ENCODE measurements at regions not wholly inside any gene's neighbourhood (a gene's known extent, or its start where the extent isn't known, plus 50 kb on each side); places are given as distances from the start of the nearest gene placed in this dataset.

DNA sequence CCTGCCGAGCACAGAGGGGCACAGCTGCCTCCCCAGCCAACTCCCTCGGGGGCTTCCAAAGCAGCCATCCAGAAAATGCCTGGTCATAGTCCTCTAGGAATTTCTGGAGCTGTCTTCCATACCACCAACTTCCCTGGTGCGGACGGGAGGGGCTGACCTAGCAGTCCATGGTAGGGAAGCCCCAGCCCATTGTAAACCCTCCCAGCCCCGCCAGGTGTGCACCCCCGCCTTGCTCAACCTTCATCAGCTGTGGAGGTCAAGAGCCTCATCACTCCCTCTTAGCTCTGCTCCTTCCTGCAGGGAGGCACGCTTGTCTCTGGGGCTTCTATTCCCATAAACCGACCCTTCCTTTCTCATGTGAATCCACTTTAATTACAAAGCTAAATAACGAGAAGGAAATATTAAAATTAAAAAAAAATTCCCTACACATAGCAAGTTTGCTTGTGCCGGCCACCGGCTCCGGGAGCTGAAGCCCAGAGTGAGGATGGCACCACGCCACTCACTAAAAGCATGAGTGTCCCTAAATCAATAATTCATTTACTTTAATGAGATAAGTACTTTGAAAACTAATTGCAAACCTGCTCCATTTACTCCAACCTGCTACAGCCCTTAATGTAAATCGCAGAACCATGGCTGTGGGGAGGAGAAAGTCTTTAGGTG lies 181.4 kb downstream of the ENGASE start:
- intact Hi-C loops (cut with micrococcal nuclease) = no loop called here

DNA sequence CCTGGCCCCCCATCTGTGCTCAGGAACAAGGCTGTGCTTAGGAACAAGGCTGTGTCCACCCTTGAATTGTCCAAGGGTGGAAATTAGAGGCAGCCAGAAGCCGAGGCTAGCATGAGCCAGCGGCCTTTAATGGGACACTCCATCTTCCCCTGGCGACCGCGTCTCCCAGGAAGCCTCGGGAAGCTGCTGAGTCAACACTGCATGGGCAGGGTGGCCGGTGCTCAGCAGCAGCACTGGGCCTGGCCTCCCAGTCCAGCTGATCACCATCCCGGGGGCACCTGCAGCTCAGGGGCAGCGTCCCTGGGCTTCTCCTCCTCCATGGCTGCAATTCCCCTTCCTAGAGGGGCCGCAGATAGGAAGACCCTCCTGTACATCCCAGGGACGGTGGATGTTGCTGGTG lies 180.8 kb downstream of the ENGASE start:
- intact Hi-C loops (cut with micrococcal nuclease) = no loop called here

DNA sequence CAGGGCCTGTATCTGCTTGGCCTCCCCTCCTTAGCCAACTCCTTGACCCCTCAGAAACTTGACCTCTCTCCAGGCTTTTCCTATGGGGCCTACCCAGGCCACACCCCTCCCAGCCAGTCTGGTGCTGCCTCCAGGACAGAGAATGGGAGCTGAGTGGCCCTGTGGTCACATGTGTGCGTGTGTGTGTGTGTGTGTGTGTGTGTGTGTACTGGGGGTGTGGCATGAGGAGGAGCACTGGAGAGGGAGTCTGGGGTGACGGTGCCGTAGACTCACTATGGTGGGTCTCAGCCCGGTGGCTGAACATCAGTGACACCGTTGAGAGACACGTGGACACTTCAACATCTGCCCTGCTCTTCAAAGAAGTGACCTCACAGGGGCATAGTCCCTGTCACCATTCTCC lies 180.4 kb downstream of the ENGASE start:
- intact Hi-C loops (cut with micrococcal nuclease) = no loop called here

DNA sequence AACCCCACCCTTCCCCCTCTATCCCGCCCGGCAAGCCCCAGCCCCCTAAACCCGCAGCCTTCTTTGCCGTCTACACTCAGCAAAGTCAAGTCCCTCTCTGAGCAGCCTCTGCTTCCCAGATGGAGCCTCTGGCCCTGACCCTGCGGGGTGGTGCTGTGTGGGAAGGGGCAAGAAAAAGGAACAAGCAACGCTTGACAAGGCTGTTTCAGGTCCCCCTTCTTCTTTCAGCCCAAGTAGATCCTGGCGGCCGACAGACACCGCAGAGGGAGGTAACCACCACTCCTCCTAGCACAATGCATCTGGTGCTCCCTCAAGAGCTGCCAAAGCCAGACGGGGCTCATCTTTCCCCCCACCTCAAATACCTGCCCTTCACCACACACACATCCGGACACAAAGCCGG lies 178.3 kb downstream of the ENGASE start:
- intact Hi-C loops (cut with micrococcal nuclease) = no loop called here

GRCh38 chr17:79251824-79252223 lies 177.2 kb downstream of the ENGASE start:
- intact Hi-C loops (cut with micrococcal nuclease) = no loop called here

DNA sequence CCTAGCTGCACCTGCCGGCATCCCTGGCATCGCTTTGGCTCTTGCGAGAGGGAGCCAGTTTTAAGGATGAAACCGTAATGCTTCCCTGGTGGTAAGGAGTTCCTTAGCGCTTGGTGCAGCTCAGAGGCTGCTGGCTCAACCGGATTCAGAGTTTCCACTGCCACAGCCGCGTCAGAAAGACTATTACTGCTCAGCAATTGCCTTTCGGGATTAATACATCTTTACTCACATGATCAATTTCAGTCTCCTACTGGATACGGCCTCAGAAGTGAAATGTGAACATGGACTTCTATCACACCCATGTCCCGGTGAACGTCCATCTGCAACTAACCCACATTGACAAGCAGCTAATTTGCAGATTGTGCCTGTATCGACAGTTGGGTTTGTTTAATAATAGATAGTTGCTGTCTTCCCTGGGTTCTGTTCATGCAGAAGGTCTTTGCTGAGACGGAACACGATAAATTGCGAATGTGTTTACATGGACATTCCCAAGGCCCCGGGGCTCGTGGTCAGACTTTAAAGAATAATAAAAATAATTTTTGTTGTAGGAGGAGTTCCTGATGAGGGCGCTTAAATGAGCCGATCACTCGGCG lies 175.4 kb downstream of the ENGASE start:
- intact Hi-C loops (cut with micrococcal nuclease) = no loop called here

DNA sequence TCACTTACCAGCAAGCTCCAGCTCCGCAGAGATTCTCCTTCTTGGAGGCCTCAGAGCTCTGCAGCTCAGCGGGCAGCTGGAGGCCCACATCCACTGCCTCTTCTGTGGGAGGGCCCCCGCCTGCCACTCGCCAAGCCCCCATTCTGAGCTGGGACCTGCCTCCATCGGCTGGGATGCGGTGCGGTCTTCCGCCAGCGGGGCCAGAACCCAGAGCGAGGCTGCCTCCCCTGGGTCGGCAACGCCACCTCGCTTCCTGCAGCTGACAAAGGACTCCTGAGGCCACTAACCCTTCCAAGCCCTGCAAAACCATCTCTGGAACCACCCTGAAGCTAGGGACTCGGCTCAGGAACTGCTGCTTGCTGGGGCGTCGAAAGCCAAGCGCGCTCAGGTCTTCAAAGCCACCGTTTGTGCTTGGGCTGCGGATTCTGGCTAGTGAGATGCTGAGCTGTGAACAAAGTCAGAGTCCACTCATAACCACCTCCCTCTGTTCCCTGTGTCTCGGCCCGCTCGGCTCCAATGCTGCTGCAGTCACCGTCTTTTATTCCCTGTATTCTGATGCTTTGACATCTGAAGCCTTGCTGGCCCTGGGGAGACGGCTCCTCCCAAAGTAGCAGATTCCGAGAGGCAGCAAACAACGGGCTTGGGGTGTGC lies 174.3 kb downstream of the ENGASE start:
- intact Hi-C loops (cut with micrococcal nuclease) = no loop called here

GRCh38 chr17:79246225-79247190 lies 171.9 kb downstream of the ENGASE start:
- intact Hi-C loops (cut with micrococcal nuclease) = no loop called here

DNA sequence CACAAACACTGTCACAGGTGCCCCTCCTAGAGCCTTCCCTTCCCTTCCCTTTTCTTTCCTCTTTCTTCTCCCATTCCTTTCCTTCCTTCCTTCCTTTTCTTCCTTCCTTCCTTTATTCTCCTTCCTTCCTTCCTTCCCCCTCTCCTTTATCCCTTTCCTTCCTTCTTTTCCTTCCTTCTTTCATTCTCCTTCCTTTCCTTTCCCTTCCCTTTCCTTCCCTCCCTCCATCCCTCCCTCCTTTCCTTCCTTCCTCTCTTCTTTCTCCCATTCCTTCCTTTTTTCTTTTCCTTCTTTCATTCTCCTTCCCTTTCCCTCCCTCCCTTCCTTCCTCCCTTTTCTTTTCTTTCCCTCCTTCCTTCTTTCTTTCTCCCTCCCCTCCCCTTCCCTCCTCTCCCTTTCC lies 170.0 kb downstream of the ENGASE start:
- intact Hi-C loops (cut with micrococcal nuclease) = no loop called here

- intact Hi-C loops (cut with micrococcal nuclease) = no loop called here
Observed at GRCh38 chr17:79243996-79244395, 169.4 kb downstream of the ENGASE start.

- intact Hi-C loops (cut with micrococcal nuclease) = no loop called here
Observed at GRCh38 chr17:79243603-79243990, 169.0 kb downstream of the ENGASE start.

DNA sequence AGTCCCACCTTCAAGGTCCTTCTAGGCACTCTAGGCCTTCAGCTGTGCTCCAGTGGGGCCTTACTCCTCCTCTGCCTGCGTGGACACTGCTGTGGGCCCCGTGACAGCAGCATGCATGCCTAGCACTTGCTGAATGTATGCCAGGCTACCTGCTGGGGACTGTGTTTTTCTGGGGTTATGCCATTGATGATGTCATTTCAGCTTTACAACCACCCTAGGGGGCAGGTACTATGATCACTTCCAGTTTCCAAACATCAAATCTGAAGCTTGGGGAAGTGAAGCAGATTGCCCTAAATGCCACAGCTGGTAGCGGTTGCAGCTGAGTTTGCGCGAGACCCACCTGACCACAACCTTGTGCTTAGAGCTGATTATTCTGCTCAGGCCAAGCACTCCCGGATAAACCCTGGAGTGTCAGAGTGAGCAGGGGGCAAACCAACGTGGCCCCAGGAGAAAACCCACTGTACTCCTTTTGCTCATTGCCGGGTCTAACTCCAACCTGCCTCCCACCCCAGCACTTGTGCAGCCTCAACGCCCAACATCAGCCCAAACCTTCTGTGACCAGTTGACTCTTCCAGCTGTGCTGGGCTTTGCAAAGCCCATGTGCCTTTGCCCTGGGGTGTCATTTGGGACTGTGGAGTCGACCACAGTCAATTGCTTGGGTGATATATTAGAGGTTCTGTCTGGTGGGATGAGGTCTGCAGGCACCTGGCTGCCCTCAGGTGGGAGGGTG lies 168.4 kb downstream of the ENGASE start:
- intact Hi-C loops (cut with micrococcal nuclease) = no loop called here

- intact Hi-C loops (cut with micrococcal nuclease) = no loop called here
Observed at GRCh38 chr17:79242393-79242792, 167.8 kb downstream of the ENGASE start.

- intact Hi-C loops (cut with micrococcal nuclease) = no loop called here
Observed at GRCh38 chr17:79241616-79242015, 167.0 kb downstream of the ENGASE start.

DNA sequence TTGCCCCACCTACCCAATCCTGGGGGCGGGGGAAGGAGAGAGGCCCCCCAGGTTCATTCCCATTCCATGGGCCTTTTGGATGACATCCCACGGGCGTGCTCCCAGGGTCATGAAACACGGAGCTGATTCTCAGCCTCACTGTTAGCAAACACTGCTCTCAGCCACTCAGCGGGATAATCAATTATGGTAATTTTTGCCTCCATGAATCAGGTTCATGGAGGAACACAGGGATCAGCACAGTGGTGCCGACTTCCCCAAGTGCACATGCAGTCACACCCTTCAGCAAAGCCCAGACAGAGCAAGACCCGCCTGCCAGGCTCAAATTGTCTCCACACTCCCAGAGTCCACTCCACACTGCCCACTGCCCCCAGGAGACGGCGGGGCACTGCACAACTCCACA lies 164.6 kb downstream of the ENGASE start:
- intact Hi-C loops (cut with micrococcal nuclease) = no loop called here

GRCh38 chr17:79237448-79238053 lies 162.9 kb downstream of the ENGASE start:
- intact Hi-C loops (cut with micrococcal nuclease) = no loop called here

DNA sequence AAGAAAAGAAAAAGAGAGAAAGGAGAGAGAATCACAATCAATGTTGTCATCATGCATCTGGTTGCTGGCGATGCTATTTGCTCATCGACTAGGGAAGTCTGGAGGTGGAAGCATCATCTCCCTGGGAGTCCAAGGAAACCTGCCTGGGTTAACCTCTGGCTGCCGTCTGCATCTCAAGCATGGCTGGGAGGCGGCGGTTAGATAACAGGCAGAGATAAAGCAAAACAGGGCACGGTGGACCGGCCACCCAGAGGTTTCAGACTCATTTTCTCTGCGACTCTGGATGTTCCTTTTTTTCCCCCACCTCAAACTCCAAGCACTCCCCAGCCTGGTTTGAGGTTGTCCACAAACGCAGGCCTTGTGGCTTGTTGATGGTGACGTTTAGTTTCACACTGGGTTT lies 161.2 kb downstream of the ENGASE start:
- intact Hi-C loops (cut with micrococcal nuclease) = no loop called here

GRCh38 chr17:79233916-79234551 lies 159.4 kb downstream of the ENGASE start:
- intact Hi-C loops (cut with micrococcal nuclease) = no loop called here

GRCh38 chr17:79232957-79233356 lies 158.3 kb downstream of the ENGASE start:
- intact Hi-C loops (cut with micrococcal nuclease) = no loop called here

DNA sequence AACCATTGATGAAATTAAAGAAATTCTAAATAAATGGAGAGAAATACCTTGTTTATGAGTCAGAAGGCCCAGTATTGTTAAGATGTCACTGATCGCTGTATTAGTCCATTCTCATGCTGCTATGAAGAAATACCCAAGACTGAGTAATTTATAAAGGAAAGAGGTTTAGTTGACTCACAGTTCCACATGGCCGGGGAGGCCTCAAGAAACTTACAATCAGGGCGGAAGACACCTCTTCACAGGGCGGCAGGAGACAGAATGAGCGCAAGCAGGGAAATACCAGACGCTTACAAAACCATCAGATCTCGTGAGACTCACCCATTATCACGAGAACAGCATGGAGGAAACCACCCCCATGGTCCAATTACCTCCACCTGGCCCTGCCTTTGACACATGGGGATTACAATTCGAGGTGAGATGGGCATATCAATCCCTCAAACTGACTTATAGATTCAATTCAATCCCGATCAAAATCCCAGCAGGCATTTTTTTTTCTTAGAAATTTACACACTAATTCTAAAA lies 157.2 kb downstream of the ENGASE start:
- intact Hi-C loops (cut with micrococcal nuclease) = no loop called here
